NCI-H1417 treated with DMSO at 0.1 percent for 48 hours (cell line): ENCODE measurements at regions not wholly inside any gene's neighbourhood (a gene's known extent, or its start where the extent isn't known, plus 50 kb on each side); places are given as distances from the start of the nearest gene placed in this dataset.

Experiments used
- DNase-seq: peaks from one replicate; lab custom pipeline; 2025; lab: John Stamatoyannopoulos, UW

GRCh38 chr16:86683441-86684194, 105.3 kb downstream of the FOXL1 start:
- DNase-seq: no peak

- DNase-seq: no peak
Observed at GRCh38 chr16:86685076-86685475, 106.7 kb downstream of the FOXL1 start.

- DNase-seq: no peak
Observed at GRCh38 chr16:86690970-86691369, 112.6 kb downstream of the FOXL1 start.

DNA sequence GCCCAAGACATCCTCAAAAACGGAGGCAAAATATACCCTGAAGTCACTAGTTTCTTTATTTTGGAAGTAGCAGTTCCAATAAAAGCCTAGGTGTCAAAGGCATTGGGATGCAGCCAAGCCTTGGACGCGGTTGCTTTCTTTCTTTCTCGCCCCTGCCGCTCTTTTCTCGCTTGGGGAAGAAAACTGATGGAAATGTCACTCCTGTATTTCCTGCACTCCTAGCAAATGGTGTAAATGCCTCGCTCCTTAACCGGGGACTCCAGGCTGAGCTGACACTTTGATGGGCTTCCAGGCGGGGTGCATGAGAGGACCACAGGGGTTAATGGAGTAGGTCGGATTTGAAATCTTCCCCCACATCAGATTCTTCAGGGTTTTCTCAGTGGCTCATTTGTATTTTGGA, 114.1 kb downstream of the FOXL1 start:
- DNase-seq: no peak

DNA sequence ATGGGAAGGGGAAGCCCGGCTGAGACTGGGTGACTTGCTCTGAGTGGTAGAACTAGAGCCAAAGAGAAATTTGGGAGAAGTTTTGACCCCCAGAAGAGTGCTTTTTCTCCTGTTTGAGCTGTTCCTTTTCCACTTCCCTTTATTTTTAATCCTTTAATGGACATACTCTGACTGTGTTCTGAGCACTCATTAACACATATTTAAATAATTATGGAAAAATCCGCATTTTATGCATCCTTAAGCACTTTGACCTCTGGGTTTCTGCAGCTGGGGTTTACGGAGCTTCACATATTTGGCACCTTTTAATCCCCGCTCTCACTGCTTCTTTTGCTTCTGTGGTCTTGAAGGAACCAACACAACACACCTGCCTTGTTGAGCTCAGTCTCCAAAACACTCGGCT, 114.7 kb downstream of the FOXL1 start:
- no peak for DNase-seq

DNA sequence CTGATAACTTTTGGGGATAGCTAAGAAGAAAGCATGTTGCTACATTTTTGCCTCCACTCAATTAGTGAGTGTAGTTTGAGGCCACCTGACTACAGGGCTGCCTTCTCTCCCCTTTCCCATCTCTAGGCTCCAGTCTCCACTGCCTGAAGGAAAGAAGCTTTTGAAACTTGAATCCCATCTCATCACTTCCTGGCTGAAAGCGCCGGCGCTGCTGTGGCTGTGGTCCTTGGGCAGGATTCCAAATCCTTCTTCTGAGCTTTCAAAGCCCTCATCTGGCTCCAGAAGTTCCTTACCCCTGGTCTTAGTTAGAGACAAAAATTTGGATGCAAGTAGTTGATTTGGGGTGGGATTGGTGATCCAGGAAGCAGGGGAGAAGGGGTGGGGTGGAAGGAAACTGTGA, 119.4 kb downstream of the FOXL1 start:
- DNase-seq: no peak

DNA sequence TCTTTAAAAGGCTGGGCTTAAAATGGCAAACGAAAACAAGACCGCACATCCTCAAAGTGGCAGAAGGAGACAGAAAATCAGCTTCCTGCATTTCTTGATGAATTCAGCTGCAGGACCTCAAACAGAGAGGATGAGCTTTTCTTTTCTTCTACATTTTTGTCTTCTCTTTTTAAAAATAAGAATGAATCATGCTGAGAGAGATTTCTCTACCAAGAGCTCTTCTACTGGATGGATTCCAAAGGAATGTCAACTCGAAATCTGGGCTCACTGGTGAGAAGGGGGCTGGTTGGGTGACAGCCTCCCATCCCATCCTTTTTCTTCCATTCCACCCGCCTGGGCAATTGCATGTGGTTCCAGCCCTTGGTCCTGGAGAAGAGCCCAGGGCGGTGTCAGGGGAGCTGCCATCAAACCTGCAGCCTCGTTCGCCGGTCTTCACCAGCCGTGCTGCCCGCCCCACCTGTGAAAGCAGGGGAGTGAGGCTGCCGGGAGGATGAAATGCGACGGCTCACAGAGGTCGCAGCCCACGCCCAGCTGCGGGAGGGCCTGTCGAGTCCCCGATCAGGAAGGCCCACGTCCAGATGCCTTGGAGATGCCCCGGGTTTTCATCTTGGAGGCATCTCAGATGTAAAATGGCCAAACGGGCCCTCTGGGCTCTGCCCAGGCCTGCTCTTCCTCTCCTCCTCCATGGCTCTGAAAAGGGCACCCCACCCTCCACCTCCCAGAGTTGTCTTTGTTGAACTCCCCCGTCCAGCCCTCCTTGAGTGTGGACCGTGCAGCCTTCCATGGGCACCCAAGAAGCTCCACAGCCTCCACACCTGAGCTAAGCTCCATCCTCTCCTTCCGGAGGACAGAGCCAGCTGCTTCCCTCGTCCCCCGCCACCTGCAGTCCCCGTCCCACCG, 121.9 kb downstream of the FOXL1 start:
- DNase-seq: no peak

GRCh38 chr16:86701286-86701975, 123.1 kb downstream of the FOXL1 start:
- no peak for DNase-seq

DNA sequence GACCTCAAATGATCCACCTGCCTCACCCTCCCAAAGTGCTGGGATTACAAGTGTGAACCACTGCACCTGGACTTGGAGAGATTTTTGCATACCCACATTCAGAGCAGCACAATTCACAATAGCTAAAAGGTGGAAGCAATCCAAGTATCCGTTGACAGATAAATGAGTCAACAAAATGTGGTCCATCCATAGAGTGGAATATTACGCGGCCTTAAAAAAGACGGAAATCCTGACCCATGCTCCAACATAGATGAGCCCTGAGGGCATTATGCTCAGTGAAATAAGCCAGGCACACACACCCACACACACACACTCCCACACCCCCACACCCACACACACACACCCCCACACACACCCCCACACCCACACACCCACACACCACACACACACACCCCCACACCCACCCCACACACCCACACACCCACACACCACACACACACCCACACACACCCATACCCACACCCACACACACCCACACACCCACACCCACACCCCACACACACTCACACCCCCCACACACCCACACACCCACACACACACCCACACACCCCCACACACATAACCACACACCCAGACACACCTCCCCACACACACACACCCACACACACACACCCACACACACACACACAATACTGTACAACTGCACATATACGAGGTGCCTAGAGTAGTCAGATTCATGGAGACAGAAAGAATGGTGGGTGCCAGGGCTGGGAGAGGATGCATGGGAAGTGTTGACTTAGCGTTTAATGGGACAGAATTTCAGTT, 124.7 kb downstream of the FOXL1 start:
- no peak for DNase-seq

- no peak for DNase-seq
Observed at GRCh38 chr16:86704516-86704915, 126.2 kb downstream of the FOXL1 start.

DNA sequence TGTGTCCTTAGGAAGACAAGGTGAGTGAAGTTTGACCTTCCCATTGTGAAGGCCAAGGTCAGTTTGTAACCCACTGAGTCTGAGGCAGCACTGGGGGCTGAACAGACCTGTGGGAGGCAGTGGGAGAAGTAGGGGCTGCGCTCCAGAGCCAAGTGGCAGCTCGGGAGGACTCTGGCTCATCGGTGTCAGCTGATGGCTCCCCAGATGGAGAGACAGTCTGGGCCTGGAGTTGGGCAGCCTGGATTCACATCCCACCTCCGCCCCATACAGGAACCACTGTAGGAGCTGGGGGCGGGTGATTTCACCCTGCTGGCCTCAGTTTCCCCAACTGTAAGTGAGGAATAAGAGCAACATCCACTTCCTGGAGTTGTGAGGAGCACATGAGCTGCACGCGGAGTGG, 128.4 kb downstream of the FOXL1 start:
- DNase-seq: no peak

DNA sequence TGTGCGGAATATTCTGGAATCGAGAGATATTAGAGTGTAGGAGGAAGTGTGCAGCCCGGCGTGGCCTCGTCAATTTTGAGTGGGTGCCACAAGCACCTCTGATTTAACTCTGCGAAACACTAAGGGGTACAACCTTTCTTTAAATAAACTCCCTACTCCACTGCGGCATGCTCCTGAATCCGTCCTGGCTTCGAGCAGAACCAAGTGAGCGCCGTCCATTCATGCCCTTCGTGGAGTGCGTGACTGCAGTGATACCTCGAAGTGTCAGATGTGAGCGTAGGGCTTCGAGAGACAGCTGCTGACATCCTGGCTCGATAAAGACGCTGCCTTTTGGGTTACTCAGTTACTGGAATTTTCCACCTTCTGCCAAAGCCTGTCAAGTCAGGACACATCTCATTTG, 128.8 kb downstream of the FOXL1 start:
- DNase-seq: no peak

GRCh38 chr16:86707581-86707980, 129.2 kb downstream of the FOXL1 start:
- no peak for DNase-seq

DNA sequence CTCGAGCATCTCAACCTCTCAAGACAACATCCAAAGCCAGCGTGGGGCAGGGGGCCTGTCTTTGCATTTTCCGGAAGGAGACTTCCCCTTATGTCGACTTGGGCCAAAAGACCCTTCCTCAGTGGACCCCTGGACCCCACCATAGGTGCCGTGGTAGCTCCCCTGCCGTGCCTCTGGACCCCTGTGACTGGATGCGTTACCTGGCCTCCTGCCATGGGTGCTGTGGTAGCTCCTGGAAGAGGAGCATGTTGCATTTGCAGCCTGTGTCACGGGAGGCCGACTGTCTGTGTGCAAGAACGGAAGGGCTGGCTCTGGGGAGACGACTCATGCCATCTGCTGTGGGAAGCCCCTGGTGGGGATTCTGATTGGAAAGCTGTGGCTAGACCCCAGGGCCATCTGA, 130.1 kb downstream of the FOXL1 start:
- DNase-seq: no peak

- DNase-seq: no peak
Observed at GRCh38 chr16:86709103-86709502, 130.8 kb downstream of the FOXL1 start.

GRCh38 chr16:86709902-86710601, 131.7 kb downstream of the FOXL1 start:
- DNase-seq: no peak

DNA sequence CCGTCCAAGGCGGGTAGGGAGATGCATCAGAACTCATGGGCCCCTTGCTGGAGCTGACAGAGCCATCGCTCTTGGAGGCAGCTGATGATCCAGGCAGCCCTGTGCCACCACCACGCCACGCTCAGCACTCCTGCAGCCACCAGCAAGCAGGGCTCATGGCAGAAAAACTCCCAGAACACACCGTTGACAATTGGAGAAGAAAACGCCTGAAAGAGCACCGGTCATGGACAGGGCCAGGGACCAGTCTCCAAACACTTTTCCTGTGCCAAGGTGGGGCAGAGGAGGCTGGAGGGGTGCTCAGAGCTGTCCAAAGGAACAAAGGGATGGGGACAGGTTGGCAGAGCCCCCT, 132.2 kb downstream of the FOXL1 start:
- DNase-seq: no peak

DNA sequence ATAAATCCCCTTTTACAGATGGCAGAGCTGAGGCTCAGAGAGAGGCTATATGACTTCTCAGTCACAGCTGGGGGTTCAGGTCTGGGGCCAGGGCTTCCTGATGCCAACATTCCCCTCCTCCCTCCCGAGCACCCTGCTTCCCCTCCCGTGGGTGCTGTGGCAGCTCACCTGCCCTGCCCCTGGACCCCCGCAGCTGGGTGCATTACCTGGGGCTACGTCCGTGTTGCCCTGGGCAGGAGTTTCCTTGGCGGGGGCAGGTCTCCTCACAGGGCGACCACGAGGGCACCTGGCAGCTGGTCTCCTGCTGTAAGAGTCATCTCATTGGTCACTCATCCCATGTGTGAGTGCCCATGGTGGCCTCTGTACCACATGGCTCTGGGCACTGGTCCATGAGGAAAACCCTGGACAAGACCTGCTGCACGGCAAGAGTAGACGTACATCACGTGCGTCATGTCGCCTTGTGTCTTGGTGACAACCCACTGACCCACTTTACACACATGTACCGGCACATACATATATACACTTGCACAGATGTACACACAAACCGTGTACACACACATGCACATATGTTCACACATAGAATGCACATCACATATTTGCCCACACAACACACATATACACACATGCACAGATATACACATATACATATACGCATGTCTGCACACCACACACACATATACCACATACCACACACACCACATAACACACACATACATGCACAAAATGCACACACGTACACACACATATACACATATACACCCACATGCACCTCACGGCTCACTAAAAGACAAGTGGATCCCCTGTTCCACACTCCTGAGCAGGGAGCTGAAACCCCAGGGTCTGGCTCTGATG, 134.0 kb downstream of the FOXL1 start:
- no peak for DNase-seq

GRCh38 chr16:86713021-86713631, 134.8 kb downstream of the FOXL1 start:
- no peak for DNase-seq

GRCh38 chr16:86714166-86714565, 135.8 kb downstream of the FOXL1 start:
- DNase-seq: no peak
